Fibroblast of lung (primary cell): ENCODE measurements at regions not wholly inside any gene's neighbourhood (a gene's known extent, or its start where the extent isn't known, plus 50 kb on each side); places are given as distances from the start of the nearest gene placed in this dataset.

Experiments
- CTCF ChIP-seq, 2 donors: IDR thresholded peaks in 1 of 2; conservative IDR thresholded peaks in 1 of 2; 1 replicate in 1 of 2; 2 replicates in 1 of 2; pipeline ENCODE4 v1.5.1; 2011 to 2012; ENCODE audit warnings: low read length in 2 of 2, control low read depth in 1 of 2, inconsistent platforms in 1 of 2, low read depth in 1 of 2, mild to moderate bottlenecking in 1 of 2
- EZH2 ChIP-seq: IDR thresholded peaks from 2 replicates; pipeline ENCODE4 v1.5.1; 2012; ENCODE audit warnings: low read length, control low read depth, mild to moderate bottlenecking; ENCODE audit errors: missing control alignments

- no peak for TF ChIP-seq CTCF (conservative IDR thresholded peaks at IDR 0.05 in 1 of 2, IDR thresholded peaks at IDR 0.05 in 1 of 2; ENCODE audit: low read depth in 1 of 2, low read length in 2 of 2)
- no peak for TF ChIP-seq EZH2
Measured at GRCh38 chr12:13583630-13584029, 387.1 kb downstream of the EMP1 start.
